Inferior parietal cortex (tissue), 1 donor: ENCODE measurements at regions not wholly inside any gene's neighbourhood (a gene's known extent, or its start where the extent isn't known, plus 50 kb on each side); places are given as distances from the start of the nearest gene placed in this dataset.

Source experiments
- DNase-seq: peaks from one replicate; pipeline ENCODE4 v3.0.0-alpha.2; 2016; ENCODE audit errors: extremely low spot score

DNA sequence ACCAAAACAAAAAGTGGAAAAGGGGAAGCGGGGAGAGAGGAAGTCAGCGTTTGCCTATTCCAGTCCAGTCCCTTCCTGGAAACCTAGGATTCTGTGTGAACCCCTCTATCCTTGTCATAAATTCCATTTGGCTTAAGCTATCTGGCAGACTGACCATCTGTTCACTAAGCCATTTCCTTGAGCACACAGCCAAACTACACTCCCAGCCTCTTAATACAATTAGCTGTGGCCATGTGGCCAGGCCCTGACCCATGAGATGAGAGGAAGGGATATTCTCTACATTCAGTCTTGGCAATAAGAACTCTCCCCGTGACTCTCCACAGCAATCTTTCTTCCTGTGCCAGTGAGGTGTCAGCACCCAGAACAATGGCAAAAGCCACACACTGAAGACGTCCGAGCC, 424.8 kb downstream of the TLE1 start:
- no peak for DNase-seq

- DNase-seq = no peak
These were observed 429.5 kb downstream of the TLE1 start for GRCh38 chr9:81259896-81260295.

DNA sequence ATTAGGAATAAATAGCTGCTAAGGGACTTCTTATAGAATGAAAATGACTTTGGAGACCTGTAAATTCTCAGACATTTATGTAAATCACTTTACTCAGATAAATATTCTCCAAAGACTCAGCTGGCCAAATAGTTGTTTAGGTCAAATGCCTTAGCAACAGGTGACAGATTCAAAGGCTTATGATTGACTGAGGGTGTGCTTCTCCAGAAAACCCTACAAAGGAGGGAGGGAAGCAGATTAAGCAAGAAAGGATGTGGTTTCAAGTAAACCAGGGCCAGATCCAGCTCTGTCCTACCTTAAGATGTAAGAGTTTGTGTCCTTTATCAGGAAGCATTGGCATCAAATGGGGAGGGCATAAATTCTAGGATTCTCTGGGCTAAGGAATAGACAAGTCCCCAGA, 433.0 kb downstream of the TLE1 start:
- DNase-seq = no peak

- no peak for DNase-seq
These were observed 438.7 kb downstream of the TLE1 start for GRCh38 chr9:81250606-81251005.

- DNase-seq = no peak
These were observed 439.3 kb downstream of the TLE1 start for GRCh38 chr9:81250041-81250440.

- no peak for DNase-seq
These were observed 443.9 kb downstream of the TLE1 start for GRCh38 chr9:81245254-81245956.

DNA sequence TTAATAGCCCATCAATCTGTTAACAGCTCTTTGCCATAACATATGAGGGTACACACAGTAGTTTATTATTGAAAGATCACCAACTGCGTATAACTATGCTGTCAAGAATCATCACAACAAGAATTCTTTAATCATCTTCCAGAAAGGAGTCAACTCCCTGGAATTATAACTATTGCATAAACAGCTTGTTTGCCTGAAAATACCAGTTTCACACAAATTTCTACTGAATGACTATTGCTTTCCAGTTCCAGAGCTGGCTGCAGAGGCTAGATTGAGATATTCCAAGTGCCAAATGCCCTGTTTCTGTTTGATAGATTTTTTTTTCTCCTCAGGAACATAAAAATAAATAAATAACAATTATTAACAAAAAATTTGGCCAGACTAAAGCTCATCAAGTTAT, 444.7 kb downstream of the TLE1 start:
- DNase-seq = no peak

- no peak for DNase-seq
These were observed 446.5 kb downstream of the TLE1 start for GRCh38 chr9:81242866-81243265.

DNA sequence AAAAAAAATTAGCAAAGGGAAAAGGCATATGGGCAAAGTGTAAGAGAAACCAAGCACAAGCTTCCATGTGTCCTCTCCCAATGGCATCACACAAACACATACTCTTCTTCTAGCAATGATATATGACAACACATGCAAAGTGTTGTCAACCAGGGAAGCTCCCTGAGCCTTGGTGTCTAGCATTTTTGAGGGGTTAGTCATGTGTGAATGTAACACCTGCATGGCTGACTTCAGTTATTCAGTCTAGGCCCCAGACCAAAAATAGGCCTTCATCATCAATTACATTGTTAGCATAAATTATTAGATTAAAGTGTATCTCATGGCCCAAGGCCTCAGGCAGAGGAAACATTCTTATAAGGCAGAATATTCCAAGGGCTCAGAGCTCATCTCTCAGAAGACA, 450.0 kb downstream of the TLE1 start:
- no peak for DNase-seq

- no peak for DNase-seq
These were observed 451.6 kb downstream of the TLE1 start for GRCh38 chr9:81237565-81238231.

- DNase-seq = no peak
These were observed 454.3 kb downstream of the TLE1 start for GRCh38 chr9:81234924-81235610.

DNA sequence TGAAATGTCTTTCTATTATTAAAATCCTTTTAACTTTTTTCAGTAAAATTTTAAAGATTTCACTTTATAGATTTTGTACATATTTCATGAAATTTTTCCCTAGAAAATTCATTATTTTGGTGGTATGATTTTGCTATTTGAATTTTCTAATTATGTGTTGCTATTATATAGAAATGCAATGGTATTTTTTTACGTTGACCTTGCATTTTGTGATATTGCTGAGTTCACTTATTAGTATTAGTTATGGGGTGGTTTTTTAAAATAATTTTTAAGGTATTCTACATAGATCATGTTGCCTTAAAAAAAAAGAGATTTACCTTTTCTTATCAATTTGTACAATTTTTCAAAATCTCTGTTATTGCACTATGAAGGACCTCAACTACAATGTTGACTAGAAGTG, 458.3 kb downstream of the TLE1 start:
- DNase-seq = no peak

GRCh38 chr9:81227507-81228245, 461.7 kb downstream of the TLE1 start:
- no peak for DNase-seq

GRCh38 chr9:81225596-81225995, 463.8 kb downstream of the TLE1 start:
- no peak for DNase-seq

DNA sequence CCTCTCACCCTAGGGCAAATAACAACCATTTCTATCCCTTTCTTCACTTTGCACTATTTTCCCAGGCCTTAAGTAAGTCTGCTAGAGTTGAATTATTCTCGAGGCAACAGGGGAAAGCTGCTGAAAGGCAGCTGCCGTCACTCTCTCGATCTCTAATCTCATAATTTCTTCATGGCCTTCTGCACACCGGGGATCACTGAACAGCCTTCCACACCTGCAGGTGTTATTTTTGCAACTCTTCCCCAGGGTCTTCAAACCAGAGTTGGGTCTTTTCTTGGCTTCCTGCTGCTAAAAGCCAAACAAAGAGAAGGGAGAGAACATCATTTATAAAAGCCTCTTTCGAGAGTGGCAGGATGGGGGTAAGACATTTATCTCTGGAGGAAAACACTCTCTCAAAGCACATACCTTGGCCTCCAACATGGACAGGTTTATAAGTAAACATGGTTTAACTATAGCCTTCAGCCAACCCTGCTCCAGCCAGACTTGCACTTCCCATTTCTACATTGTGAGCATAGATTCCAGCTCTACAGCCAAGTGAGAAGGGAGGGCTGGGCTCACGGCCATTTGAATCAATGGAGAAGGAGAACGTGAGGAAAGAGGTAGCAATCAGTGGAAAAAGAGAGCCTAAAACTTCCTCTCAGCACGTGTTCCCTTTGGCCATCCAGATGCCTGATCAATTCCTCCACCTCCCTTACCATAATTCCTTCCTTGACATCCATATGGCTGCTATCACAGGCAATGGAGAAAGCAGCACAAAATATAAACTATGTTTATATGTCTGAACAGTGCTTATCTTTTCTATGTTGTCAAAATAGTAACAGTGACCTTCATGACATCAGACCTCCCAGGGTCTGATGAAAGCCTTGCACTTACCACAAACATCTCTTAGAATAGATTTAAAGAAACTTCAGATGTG, 464.9 kb downstream of the TLE1 start:
- no peak for DNase-seq

GRCh38 chr9:81214975-81215374, 474.4 kb downstream of the TLE1 start:
- no peak for DNase-seq

DNA sequence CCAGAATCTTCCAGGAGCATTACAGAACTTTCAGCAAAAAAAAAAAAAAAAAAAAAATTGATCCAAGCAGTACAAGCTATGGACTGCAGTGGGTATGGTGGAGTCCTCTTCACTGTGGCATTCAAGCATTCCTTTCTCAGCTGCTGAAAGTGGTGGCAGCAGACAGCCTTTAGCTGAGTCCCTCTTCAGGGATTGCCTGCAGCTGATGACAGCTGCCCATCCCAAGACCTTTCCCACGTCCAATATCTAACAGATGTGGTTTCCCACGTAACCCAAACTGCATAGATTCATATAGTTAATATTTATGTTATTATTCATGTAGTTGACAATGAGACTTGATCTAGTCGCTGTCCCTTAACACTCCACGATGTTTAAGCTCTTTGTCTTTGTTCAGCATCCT, 475.9 kb downstream of the TLE1 start:
- DNase-seq = no peak

- no peak for DNase-seq
These were observed 477.6 kb downstream of the TLE1 start for GRCh38 chr9:81211741-81212140.

DNA sequence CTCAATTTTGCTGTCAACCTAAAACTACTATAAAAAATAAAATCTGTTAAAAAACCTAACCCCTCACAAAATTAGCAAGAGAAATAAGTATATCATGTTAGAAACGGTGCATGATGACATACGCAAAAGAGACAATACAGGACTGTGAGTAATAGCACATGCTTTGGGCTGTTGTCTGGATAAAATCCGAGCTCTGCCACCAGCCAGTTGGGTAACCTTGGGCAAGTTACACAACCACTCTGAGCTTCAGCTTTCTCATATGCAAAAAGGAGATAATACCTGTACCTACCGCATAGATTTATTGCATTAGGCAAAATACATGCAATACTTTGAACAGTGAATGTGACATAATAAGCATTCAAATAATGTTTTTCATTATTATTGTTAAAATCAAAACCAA, 481.7 kb downstream of the TLE1 start:
- no peak for DNase-seq

DNA sequence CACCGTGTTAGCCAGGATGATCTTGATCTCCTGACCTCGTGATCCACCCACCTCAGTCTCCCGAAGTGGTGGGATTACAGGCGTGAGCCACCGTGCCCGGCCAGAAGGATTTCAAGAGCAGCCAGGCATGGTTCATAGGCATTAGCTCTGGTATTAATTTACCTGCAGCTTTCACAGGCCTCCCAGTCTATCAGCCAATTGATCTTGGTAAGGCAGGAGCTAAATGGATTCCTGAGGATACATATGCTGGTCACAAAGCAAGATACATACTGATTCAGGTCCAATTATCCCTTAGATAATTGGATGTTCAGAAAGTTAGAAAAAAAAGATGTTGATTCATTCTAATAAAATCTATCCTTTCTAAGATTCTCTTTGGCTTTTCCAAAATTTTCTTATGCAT, 487.1 kb downstream of the TLE1 start:
- DNase-seq = no peak

- no peak for DNase-seq
These were observed 494.1 kb downstream of the TLE1 start for GRCh38 chr9:81195206-81195605.
